ENCODE measurements at regions not wholly inside any gene's neighbourhood (a gene's known extent, or its start where the extent isn't known, plus 50 kb on each side); places are given as distances from the start of the nearest gene placed in this dataset.
"Not testable (repeated sequence)": the region's sequence is repeated elsewhere in the genome, so short reads cannot be mapped to it uniquely, and the experiment has no call there.

DNA sequence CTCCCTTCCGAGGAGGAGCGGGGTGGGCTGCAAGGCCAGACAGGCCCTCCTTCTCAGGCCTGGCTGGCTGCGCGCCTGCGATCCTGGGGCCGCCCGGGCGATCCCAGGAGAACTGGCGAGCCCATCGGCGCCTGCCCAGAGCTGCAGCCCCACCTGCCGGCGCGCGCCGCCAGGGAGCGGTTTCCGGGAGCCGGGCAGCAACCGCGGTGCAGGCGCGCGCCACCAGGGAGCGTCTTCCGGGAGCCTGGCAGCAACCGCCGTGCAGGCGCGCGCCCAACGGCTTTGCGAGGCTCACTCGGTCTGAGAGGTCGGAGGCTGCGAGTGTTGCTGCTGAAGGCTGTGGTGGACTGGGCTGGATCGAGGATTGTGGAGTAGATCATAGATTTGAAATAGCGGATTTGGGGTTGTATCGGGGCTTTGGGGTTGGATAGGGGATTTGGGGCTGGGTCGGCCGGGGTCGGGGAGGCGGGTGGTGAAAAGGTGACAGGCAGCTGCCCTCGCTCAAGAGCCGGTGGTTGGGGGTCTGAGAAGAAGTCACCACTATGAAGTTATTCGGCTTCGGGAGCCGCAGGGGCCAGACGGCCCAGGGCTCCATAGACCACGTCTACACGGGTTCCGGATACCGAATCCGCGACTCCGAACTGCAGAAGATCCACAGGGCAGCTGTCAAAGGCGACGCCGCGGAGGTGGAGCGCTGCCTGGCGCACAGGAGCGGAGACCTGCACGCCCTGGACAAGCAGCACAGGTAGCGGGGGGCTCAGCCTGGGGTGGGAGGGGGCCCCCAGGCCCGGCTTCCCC, 668.9 kb downstream of the SPATA31A6 start:
- DNase-seq (ENCODE audit: low spot score): peak; percentile 1

DNA sequence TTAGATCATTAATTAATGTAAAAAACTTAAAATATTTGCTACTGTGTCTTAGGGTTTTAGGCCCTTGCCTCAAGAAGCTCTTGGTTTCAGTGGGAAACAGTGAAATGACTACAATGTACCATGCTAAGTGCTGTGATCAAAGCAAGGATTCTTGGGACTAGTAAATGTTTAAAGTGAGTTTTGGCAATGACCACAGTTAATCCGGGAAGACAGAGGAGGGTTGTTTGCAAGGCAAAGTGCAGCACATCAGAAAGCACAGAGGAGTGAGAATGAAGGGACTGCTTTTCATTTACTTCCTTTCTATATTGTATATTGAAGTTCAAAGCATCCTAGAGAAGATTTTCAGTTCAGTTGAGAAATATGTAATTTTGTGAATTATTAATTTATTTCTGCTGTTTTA, 676.7 kb downstream of the SPATA31A6 start:
- DNase-seq (ENCODE audit: low spot score); in situ Hi-C loops (cut with MboI; ENCODE audit: low sequenced_read_pairs, unreplicated experiment): not testable (repeated sequence)

More for the DNA sequence above, 668.9 kb downstream of the SPATA31A6 start:
- in situ Hi-C loops (cut with MboI; ENCODE audit: low sequenced_read_pairs, unreplicated experiment): not testable (repeated sequence)

DNA sequence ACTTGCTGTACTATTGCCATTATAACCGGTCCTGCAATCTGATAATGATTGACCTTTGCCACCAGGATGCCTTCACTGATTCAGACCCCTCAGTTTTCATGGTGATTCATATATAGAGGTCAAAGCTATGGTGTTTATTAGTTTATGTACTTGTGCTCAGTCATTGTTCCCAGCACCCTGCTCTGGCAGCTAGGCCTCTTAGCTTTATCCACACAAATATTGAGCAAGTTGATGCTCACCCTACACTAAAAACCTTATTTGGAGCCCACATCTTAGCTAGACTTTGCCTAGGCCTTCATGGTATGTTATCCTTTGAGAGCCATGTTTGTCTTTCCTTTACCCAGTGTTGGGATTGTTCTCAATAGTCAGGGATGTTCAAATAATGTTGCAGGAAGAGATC, 679.0 kb downstream of the SPATA31A6 start:
- DNase-seq (ENCODE audit: low spot score); in situ Hi-C loops (cut with MboI; ENCODE audit: low sequenced_read_pairs, unreplicated experiment): not testable (repeated sequence)

All from GM13976 (cell line).